Stimulated activated CD8-positive, alpha-beta memory T cell treated with anti-CD3 and anti-CD28 coated beads, Interleukin-2, amount 100 ng/mL, for 48 hours (primary cell): ENCODE measurements at regions not wholly inside any gene's neighbourhood (a gene's known extent, or its start where the extent isn't known, plus 50 kb on each side); places are given as distances from the start of the nearest gene placed in this dataset.

Experiments
- DNase-seq, 2 donors: peaks; one replicate each; pipeline ENCODE4 v3.0.0-alpha.2; 2020; ENCODE audit warnings: low read depth in 2 of 2

DNA sequence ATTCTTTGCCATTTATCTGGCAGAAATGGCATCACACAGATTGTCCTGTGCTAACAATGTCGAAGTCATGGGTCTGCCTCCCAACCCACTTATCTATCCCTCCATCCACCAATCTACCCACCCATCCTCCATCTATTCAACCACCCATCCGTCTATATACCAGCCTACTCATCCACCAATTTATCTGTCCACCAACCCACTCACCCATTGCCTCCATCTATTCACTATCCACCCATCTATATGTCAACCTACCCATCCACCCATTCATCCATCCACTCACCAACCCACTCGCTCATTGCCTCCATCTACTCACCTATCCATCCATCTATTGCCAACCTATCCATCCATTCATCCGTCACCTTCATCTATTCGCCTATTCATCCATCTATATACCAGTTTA, 521.2 kb downstream of the SHQ1 start:
- DNase-seq, result no peak

DNA sequence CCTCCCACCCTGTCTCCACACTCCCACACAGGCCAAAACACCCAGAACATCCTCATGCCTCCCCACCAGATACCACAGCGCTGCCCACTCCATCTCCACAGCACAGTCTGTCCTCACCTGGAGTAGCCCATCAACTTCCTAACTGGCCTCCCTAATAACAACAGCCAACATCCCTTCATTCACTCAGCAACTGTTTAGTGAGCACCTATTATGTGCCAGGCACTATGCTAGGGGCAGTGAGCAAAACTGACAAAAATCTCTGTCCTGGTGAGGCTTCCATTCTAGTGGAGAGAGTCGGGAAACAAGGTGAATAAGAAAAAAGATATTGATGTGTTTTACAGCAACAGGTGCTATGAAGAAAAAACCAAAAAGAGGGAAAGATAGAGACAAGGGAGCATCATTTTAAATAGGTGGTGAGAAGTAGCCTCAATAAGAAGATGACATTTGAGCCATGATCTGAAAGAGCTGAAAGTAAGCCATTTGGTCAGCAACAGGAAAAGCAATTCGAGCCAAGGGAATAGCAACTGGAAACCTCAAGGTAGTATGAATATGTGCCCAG, 523.9 kb downstream of the SHQ1 start:
- DNase-seq, result no peak

DNA sequence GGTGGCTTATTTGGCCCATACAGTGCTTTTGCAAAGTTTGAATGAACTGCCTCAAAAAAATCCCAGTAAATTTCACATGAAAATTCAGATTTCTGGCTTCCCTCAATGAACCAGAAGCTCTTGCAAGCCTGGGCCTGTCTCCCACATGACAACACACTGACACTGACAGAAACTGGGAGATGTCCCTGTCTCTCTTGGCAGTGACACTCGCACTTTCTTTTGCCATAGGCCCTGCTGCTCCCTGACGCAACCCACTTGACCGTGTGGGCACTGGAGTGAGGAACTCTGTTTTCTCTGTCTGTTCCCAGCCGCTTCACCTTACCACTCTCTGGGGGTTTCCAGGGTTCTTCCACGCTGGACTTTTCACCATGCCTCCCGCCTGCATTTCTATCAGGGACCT, 524.5 kb downstream of the SHQ1 start:
- DNase-seq, result no peak

DNA sequence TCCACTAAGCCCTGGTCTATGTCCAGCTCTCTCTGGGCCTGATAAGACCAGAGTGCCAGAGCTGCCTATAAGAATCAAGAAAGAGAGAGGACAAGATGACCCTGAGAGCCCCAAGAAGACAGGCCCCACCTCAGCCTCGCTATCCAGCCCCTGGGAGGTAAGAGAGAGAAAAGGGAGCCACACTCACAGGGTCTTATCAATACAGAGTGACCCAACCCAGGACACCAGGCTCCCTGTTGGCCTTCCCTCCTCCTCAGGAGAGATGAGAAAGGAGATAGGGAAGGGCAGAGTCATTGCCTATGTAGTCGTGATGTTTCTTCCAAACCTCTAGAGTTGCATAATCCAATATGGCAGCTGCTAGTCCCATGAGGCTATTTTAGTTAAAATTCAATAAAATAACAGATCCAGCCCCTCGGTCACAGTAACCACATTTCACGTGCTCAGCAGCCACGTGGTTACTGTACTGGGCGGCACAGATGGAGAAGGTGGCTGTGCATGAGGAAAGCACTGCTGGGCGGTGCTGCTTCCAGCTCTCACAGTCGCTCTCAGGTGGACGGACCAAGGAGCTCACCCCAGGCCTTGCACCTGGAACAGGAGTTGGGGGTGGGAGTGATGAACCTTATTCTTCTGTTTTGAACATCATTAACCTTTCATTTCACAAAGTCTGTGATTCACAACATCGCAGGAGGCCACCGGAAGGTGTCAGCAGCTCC, 525.8 kb downstream of the SHQ1 start:
- DNase-seq, result no peak

DNA sequence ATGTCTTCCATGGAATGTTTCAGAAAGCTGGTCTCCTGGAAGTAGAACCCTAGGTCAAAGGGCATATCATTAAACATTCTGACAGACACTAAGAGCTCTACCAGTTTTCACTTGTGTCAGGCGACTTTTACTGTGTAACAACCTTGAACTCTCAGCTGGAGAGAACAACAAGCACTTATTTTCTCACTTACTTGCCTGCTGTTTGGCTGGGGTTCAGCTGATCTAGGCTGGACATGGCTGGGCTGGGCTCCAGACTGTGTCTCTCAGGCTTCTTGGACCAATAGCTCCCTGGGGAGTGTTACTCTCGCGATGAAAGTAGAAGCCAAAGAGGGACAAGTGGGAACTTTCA, 527.3 kb downstream of the SHQ1 start:
- DNase-seq, result no peak

DNA sequence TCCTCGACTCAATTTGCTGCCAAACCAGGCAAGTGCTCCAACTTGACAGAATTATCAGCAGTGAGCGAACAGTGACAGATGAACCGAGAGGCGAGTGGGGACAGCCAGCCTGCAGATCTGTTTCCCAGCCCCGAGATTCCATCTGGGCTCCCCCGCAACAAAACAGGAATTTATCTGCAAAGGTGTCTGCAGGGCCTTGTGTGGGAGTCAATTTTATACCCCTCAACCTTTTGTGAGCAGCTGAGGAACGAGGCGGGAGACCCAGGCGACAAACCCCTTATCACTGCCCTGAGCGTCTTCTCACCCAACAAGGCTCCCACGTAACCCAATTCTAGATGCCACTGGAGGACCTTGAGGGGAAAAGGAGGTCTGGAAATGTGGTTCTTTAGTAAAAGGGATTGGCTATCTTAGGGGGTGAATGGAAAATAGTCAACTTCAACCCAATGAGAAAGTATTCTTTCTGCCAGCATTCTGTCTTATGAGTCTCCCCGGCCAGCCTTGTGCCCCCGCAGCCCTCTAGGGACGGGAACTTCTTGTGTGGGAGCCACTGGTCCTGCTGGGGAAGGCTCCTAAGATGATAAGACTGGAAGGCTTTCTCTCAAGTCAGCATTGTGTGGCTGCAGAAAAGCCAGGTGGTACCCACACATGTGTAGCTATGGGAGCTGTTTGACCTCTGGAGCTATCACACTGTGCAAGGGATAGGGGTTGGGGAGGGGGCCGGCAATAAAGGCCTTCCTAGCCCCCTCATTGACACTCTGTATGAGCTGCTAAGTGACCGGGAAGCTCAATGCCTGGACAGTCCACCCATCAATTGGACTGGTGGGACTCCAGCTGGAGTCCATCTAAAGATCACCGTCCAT, 527.9 kb downstream of the SHQ1 start:
- no peak for DNase-seq

DNA sequence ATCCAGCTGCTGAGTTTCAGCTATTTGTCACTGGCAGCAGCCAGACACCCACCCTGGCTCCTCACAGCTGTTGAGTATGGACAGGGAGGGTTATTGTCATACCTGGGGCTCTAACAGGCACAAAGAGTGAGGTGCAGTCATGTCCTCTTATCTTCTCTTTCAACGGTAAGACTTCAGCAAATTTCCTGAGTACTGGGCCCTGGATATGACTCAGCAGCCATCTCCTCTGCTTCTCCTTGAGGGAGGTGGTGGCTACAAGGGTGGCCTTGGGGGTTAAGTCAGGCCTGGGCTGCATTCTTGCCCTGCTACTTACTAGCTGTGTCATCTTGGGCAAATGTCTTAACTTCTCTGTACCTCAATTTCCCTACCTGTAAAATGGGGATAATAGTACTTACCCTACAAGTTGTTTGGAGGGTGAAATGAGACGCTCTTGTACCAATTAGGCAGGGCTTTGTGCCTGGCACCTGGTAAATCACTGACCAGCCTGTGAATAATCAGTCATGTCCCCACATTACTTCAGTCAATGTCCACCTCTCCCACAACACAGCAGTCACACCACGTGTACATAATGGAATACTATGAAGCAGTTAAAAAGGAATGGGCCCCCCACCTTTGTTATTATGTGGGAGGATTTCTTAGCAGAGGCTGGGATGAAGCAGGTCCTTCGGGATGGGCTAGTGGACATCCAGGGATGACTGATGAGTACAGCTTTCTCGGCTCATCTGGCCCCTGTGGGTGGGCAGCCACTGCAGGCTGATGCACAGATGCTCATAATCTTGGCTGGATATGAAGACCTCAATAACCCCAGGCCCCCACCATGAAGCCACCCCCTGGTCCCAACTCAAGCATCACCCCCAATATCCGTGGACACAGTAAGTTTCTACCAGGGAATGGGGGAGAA, 528.8 kb downstream of the SHQ1 start:
- no peak for DNase-seq

DNA sequence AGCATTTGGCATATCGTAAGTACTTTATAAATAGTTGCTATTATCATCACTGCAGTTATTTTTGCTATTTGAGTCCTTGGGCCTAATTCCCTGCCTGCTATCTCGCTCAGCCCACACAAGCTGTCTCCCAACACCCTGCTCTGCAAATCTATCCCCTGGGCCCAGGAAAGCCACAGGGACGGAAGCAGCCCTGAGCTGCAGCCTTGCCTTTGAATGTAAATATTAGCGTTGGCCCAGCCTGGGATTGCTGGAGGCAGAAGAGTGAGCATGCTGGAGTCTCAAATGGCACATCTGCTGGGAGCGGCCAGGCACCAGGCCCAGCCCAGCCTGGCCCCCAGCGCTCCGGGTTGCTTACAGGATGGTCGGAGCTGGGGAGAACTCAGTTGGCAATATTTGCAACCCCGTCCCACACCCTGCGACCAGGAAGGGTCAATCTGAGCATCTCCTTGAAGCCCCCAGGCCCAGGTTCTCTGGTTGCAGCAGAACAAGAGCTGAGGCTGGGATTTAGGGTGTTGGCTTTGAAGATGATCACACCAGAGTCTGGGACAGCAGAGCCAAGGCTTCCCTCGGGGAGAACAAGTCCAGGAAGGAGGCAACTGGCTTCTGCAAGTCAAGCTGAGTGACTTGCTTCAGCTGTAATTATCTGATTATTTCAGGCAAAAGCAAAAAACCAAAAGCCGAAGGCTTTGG, 529.6 kb downstream of the SHQ1 start:
- no peak for DNase-seq

DNA sequence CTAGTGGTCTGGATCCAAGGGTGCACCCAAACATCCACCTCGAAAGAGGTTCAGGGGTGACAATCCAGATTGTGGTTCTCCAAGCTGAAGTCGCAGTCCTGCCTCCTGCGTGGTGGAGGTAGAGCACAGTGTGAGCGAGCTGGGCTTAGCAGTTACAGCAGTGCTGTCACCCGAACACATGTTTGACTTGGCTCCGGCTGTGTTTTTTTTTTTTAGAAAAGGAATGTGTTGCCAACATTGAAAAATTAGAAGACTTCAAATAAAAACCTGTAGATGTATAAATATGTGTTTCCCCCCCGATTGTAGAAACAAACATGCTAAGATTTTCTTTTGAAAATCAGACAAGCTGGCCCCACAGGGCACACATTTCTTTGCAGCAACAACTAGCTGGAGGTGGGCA, 530.8 kb downstream of the SHQ1 start:
- DNase-seq, result no peak

DNA sequence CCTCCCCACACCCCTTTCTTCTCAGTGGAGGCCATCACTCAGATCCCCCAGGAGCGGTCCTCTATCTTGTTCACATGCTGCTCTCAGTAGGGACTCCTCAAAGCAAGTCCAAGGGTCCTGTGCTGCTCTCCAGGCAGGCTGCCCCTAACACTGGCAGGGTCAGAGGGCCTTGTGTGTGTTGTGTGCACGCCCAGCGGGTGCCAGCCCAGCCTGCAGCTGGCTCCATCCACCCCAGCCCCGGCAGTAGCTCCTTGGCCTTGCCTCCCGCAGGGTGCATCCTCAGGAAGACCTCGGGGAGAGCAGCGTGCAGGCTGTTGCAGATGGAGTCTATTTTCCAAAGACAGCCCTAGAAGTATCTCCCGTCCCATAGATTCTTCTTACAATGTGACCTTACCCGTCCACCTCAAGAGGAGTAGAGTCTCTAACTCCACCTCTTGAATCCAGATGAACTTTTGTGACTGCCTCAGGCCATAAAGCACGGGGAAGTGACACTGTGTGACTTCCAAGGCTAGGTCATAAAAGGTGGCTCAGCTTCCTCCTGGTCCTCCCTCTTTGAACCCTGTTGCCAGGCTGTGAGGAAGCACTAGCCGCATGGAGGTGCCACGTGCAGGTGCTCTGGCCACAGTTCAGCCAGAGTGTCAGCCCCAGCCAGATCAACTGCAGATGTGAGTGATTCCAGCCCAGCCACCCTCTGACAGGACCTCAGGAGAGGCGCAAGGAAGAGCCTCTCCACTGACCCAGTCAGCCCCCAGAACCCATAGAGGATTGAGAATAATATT, 531.6 kb downstream of the SHQ1 start:
- DNase-seq, result no peak

DNA sequence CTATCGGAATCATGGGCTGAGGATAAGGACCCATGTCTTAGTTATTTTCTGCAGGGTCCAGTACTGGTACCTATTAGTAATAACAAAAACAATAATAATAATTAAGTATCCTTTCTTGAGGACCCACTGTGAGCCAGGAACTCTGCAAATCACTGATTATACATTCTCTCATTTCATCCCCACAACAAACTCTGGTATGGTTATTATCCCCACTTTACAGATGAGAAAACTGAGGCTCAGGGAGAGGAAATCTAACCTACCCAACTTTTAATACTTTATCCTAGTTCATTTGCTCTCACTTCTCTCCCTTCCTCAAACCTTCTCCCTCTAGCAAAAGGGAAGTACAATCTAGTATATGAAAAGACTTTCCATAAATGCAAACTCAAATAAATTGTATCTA, 528.4 kb upstream of the PROK2 start:
- DNase-seq, result no peak

DNA sequence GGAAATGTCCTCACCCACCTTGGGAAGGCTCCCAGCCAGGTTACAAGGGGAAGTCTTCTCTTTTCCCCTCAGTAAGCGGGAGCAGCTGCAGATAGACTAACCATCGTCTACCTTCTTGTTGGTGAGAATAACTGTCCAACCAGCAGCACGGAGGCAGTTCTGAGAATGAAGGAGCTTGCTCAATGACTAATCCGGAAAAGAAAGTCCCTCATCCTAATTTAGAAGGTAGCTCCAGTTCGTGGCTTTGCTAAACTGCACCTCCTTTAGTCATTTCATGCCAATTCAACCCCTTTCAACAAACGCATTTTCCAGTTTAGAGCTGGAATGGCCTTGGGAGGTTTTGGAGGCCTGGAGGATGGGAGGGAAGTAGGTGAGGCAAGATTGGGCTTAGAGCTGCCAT, 527.4 kb upstream of the PROK2 start:
- no peak for DNase-seq

DNA sequence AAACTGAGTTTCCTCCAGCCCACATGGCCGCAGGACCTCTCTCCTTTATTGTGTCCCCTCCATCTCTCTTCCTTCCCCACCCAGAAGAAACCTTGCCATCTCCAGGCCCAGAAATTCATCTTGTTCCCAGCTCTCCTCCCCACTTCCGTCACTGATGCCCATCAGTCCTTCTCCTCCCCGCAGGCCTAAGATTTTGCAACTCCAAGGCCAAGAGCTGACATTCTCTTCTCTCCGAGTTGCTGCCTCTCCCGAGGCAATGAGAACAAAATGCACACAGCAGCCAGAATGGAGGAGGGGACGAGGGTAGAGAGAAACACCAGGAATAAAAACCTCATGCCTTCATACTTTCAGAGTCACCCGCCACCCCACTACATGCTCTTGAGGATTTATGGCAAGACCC, 526.5 kb upstream of the PROK2 start:
- no peak for DNase-seq

DNA sequence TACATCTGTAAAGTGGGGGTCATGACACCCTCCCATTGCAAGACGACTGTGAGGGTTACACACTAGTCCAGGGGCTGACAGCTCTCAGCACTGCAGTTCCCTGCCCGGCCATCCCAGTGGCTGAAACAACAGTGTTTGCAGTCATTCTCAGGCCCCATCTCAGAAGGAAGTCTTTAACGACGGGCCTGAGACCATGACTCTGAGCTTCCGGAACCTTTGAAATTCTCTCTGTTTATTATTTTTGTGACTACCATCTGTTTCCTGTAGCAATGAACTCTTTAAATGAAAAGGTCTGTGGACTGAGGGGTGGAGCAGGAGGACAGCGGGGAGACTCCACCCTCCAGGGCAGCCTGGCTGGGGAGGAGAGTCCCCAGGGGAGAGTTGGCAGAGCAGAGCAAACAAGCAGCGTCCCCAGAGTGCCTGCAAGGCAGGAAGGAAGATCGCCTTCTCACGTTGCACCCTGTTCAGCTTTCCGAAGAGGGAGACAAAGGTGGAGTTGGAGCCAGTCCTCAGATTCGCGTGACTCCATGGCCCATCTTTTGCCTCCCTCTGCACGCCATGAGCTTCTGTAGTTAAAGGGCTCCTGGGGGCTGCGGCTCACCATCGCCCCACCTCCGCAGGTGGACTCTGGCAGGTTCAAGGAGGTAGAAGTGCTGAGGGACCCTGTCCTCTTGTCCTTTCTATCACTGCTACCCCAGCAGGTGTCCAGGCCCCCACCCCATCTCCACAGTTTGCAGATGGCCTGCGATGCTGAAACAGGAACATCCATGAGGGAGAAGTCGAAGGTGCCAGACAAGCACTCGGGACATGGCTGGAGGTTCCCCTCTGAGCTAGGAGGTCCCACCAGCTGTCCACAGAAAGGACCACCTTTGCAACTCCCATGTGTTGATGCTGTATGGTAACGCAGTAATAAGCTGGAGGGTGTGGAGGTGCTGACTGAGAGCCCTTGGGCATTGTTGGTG, 525.8 kb upstream of the PROK2 start:
- DNase-seq, result no peak

DNA sequence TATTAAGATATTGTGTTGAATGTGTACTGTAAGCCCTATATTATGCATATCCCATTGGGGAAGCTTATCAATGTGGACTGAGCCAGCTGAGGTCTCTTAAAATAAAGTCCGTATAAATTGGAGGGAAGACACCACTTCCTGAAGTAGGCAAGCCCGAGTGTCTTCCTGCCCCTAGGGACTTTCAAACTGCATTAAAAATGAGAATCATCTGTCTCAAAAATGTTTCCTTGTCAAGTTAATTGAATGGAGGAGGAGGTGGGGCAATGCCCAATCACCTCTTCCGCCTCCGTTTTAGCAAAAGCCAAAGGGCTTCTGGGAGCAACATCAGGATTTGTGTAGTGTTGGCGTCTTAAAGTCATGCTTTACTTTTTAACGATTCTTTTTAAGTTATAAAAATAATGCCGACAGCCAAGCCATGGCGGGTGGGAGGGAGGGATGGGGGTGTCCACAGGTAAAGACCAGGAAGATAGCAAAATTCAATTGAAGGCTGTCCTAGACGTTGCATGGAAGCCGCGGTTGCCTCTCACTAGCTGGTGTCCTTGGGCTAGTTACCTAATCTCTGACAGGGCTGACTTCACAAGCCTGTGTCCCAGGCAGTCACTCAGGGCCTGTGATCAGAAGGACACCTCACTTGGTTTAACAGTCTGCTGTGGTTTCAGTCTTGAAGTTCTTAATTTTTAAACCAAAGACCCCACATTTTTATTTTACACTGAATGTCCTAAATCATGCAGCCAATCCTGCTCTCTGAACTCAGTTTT, 524.9 kb upstream of the PROK2 start:
- DNase-seq, result no peak

DNA sequence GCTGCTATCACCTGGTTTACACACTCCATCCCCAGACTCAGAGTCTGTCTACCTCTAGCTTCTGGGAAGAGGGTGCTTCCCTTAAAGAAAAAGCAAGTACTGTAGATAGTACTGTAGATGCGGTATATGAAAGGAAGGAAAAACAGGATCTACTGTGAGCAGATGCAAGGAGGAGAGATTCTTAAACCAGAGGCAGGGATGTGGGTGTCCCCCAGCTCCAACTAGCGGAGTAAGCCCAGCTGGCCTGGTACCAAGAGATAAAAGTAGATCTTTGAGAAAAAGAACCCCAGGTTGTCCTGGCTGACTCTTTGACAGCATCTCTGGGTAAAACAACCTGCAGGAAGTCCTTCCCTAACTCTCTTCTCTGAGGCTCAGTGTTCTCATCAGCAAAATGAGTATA, 523.7 kb upstream of the PROK2 start:
- DNase-seq, result no peak

DNA sequence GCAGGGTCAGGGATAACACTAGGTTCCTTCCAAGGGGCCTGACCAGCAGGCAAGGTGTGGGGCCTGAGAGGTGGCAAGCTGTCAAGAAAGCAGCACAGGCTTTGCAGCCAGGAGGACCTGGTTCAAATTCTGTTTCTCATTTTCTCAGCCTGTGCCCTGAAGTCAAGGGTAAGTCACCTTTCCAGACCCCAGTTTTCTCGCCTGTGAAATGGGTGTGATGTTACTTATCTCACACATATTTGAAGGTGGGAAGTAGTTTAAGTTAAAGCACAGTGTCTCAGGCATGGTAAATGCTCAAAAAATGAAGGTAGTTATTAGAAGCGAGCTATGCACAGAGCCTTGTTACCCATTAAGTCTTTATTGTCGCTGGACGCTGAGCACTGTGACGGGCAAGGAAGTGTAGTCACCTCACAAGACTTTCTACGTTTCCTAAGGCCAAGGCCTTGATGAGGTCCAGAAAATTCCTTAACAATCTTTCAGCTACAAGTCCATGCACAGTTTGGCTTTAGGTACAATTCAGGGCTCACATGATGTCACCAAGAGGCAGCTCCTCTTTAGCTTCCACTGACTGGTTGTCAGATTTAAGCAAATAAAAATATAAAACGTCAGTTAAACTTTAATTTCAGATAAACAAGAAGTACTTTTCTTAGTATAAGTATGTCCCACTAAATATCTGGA, 522.6 kb upstream of the PROK2 start:
- no peak for DNase-seq

DNA sequence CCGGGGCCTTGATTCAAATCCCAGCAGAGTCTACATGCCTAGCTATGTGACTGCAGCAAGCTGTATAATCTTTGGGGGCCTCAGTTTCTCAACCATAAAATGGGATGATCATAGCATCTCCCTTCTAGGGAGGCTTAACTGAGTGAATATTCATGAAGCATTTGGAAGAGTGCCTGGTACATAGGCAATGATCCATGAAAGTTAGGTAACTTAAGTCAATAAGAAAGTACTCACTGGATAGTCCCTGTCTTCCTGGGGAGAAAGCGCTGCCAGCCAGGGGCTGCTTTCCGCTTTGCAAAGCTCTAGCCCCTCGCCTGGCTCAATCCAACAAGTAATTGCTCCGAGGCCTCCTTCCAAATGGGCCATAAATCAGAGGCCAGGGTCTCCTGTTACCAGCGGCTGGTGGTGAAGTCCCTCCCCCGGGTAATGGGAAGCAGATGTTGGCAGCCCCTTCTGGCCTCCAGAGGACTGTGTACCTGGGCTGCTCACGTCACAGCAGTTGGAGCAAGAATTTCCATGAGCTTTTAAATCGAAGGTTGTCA, 521.9 kb upstream of the PROK2 start:
- no peak for DNase-seq
